Inflammatory macrophage treated with lipopolysaccharide for 4 hours (primary cell): ENCODE measurements at regions not wholly inside any gene's neighbourhood (a gene's known extent, or its start where the extent isn't known, plus 50 kb on each side); places are given as distances from the start of the nearest gene placed in this dataset.

ENCODE experiments used
- DNase-seq: peaks from one replicate; pipeline ENCODE4 v3.0.0-alpha.2; 2020

DNA sequence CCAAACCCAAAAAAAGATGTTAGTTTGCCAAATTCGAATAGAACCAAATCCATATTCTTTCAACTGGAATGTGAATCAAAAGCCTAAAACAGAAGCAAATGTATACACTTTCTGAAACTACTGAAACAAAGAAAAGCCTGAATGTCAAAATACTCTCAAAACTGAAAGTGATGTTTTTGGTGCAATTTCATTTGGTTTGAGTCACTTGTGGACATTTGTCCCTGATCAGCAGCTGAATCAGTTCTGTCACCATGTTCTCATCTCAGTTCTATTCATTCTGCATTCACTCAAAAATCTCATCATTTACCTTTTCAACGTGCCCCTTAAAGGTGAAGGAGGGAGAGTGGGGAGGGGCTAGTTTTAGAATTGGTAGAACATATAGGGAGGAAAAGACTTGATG lies 266.8 kb downstream of the ABHD5 start:
- peak; percentile 73 for DNase-seq

DNA sequence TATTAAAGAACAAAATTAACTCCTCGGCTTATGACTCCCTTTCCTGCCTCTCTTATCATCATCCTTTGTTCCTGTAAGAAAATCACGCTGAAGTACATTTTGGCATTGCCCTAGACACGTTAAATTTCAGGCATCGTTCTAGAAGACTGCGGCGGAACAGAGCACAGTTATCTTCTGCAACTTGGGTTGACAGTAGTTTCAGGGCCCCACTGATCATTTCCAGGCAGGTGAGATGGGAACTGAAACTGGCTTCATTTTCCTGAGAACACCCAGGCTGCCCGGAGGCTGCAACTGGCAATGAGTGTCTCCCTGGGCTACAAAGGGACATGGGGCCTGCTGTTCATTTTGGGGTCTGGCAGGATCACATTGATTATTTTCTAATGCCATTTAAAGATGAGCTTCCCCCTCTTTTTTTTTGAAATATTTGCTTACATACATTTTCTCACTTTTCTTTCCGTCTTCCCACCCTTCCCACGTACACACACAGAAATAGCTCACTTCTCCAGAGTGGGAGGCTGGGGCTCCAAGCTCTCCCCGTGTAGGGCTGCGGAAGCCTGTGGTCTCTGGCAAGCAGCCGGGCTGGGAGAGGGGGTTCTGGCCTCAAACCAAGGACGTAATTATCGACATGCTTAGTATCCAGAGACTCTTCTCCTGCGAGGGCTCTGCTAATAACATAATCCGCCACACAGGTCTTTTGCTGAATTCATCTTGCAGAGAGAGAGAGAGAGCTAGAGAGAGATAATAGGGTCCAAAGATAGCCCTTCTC lies 267.4 kb downstream of the ABHD5 start:
- DNase-seq, result no peak

DNA sequence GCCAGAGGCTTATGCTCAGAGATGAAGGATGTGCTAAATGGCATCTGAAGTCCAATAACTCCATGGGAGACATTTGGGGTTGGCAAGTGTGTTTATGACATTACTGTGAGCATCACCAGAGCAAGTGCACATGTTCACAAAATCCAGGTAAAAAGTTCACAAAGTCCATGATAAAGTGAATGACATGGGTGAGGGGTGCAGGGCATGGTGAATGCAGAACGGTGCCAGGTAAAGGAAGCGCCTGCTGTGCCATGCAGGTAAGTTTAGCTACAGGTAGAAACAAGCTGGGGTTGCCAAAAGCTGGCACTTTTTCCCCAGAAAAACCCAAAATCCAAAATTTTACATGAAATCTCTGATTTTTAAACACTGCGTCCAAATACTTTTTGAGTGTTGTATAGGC lies 268.2 kb downstream of the ABHD5 start:
- no peak for DNase-seq

DNA sequence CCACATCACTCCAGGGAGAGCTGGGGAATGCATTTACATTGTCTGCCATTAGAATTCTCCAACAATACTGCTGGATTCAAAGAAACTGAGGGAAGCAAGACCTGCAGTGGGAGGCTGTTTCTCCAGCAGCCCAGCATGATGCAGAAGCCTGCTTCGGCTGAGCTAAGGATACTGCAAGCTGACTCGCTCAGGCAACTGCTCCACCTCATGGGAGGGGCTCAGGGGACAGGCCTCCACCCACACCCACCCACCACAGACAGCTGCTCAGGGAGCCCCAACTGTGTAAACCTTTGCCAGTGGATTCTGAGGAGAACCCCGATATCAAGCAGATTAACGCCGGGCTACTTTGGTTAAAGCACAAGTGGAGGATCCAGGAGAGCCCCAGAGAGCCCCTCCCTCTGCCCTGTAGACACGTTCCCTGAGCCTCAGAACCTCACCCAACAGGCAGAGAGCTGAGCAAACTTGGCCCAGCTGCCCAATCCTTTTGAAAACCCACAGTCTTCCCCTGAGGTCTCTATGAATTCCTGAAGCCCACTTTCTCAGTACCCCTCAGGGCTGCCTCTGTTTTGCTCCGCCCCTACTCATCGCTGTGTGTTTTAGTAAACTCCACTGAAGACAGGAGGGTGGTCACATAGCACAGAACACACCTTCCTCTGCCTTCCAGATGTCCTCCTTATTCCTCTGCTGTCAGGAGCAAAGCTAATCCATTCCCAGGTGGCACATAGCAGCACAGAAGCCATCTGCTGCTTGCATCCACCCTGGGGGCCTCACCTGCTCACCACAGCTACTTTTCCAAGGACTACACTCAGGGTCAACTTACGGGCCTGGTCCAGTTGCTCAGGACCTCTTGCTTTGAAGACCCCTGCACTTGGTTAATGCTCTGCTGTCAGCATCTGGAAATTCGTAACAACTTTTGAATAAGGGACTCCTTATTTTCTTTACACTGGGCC lies 269.0 kb downstream of the ABHD5 start:
- DNase-seq, result no peak

DNA sequence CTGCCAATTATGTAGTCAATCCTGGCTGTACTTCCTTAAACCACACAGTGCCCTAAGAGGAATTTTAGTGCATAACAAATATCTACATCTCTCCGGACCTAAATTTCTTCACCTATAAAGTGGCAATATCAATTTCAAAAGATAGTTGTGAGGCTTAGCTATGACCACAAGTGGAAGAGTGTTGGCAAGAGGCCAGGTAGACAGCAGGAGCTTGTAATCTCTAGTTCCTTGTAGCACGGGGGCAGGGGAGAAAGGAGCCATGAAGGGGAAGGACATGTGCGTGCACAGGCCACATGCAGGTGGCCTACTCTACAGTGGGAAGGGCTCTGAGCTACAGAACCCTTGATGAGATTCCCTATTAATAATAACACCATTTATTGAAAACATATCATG lies 269.7 kb downstream of the ABHD5 start:
- no peak for DNase-seq

DNA sequence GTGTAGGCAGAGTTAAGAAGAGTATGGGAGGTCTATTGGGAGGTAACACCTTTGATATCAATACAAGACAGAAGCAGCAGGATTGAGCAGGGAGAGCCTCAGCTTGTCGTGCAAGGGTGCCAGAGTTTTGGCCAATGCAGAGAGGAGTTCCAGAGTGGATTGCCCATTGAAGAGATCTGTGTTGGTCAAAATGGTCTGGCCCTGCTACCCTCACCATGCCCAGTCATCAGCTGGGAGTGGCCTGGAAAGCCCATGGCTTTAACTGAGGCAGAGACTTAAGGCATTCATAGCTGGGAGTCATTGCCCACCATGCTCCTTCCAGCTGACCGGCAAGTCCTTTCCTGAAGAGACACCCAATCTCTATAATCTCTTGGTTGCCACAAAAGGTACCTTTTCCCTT lies 271.3 kb downstream of the ABHD5 start:
- DNase-seq, result no peak

DNA sequence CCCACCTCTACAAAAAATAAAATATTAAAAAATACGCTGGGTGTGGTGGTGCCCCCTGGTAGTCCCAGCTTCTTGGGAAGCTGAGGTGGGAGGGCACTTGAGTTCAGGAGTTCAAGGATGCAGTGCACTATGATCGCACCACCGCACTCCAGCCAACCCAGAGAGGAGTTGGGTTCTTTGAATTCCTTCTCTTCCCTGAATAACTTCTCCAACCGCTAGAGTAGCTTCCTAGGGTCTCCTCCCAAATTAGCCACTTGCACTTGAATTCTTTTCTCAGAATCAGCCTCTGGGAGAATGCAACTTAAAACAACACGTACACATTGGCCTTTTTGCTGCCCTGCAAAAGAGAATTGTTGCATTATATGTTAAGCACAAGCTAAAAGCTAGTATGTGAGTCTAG lies 272.5 kb downstream of the ABHD5 start:
- no peak for DNase-seq

DNA sequence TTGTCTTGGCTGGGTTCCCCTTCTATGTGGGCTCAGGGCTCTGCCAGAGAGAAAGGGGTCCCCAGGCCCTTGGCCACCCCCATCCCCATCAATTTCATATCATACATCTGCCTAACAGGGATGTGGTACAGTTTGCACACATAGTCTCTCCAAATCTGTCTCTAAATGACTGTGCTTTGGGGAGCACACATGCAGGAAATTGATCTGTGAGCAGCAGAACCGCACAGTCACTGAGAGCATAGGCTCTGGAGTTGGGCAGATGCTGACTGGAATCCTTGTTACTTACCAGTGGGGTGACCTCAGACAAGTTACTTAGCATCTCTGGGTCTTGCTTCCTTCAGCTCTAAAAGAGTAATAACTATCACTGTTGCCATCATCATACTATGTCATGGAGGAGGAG lies 273.9 kb downstream of the ABHD5 start:
- DNase-seq, result no peak

DNA sequence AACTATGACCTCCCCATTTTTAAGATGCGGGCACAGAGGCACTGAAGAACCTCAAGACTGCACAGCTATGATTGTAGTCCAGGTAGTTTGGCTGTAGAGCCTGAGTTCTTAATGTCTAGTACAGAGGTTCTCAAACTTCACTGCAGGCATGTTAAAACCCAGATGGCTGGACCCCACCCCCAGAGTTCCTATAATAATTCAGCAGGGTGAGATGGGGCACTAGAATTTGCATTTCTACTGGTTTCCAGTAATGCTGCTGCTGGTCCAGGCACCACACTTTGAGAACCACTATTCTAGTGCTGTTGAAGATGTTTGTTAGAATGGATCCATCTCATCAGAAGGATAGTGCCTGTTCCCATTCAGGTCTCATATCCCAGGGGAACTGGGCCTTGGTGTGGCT lies 274.9 kb downstream of the ABHD5 start:
- no peak for DNase-seq

DNA sequence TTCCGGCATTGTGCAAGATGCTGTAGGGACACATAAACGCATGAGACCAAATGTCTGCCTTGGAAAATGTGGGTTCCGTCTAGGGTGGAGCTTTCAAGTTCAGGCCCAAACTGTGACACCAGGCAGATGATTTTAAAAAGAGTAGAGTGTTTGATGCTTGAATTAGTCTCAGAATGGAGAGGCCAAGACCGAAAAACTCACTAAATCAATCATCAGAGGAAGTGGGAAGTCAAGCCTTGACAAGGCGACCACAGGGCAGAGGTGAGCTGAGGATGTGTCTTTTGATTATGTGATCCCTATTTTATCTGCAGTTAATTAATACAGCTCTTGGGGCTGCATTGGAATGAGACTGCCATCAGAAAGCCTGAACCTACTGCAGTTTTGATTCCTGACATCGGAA lies 275.4 kb downstream of the ABHD5 start:
- no peak for DNase-seq

DNA sequence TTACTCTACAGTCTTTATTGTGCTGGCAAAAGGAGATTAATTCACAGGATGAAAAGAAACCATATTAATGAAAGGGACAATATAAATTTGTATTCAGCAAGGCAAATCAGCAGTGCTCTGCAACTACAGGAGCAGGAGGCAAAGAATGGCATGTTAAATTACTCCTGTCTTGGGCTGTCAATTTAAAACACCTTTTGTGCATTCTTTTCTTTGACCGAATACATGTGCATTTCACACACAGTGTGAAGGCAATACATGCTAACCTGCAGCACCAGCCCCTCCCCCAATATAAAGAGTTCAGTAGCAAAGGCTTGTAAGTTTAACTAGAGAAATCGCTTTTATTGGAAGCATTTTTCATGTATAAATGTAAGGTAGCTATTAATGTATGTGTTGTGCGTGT lies 275.2 kb upstream of the TOPAZ1 start:
- no peak for DNase-seq

DNA sequence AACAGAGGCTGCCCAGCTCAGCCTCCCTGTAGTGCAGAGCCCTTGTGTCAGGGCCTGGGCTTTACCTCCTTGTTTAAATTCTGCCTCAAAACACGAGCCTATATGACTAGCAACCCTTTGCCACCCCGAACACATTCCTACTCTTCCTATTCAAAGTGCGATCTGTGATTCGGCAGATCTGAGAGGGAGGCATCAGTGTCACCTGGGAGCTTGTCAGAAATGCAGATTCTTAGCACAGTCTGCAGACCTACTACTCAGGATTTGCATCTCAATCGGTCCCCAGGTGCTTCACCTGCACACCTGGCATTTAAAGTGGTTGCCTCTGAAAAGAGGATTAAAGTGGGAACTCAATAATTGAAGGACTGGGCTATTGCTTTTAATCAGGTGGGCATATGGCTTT lies 273.2 kb upstream of the TOPAZ1 start:
- no peak for DNase-seq

DNA sequence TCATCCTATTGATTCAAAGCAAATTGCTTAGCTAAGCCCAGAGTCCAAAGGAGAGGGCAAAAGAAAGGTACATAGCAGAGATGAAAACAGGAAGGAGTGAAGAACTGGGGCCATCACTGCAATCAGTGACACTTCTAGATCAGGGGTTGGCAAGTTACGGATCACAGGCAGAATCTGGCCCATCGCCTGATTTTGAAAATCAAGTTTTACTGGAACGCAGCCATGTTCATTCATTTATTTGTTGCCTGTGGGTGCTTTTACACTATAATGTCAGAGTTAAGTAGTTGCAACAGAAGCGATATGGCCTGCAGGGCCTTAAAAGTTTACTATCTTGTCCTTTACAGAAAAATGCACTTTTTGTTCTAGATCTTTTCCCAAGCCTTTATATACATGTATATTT lies 271.7 kb upstream of the TOPAZ1 start:
- DNase-seq, result no peak

DNA sequence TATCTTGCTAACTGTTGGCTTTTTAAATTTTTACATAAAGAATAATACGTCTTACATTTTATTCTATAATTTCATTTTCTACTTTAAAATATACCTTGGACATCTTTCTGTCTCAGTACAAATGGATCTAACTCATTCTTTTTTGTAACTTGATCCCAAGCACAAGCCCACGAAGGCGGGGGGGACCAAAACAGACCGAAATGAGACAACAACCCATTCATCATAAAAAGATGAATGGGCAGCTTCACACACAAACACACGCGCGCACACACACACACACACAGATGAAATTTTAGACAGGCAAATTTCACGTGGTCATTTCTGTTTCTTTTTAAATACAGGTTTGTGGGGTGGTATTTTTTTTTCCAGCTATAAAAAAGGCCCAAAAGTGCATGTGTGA lies 271.3 kb upstream of the TOPAZ1 start:
- DNase-seq, result no peak

DNA sequence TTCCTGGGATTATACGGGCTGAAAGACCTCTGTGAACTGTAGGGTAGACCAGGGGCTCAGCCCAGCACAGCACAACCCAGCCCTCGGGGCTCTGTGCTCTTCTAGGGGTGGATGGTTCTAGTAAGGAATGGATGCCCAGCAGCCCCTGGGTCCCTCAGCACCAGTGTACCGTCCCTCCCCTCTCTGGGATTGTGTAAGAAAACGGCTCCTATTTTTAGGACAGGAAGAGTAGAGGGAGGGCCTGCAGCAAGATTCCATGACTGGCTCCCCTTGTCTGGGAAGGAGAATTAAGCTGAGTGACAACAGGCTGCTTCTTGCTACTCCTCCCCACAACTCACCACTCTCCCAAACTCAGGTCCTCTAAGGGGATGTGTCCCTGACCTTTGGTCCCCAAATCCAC lies 270.8 kb upstream of the TOPAZ1 start:
- no peak for DNase-seq

DNA sequence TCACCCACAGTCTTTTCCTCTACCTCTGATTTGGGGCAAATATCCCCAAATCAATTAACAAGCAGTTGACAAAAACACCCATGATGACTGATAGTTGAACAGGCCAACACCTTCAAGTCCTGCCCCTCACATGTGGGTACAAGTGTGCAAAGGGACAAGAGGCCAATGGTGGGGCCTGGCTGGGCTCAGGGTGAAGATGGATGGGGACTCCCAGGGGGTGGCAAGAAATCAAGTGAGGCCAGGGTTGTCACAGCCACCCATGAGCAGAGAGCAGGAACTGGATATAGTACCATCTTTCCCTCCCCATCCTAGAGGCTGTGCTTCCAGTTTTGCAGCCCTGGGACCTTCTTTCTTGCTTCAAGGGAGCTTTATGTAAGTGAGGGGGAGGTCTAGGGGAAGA lies 270.2 kb upstream of the TOPAZ1 start:
- DNase-seq, result no peak

DNA sequence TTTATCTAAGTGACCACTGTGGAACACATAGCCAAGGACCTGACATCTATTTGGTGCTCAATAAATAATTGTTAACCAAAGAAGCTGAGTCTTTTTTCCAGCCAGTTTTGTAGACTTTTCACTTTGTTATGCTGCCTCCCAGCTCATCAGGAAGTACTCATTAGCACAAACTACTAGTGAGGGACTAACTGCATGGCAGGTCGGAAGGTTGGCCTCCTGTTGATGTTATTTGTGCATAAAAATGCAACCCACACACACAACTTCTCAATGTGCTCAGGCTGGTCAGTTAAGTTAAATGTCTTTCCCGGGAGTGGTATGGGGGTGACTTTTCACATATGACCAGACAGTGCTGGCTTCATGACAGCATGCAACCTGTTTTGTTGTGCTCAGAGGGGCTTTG lies 263.0 kb upstream of the TOPAZ1 start:
- no peak for DNase-seq

DNA sequence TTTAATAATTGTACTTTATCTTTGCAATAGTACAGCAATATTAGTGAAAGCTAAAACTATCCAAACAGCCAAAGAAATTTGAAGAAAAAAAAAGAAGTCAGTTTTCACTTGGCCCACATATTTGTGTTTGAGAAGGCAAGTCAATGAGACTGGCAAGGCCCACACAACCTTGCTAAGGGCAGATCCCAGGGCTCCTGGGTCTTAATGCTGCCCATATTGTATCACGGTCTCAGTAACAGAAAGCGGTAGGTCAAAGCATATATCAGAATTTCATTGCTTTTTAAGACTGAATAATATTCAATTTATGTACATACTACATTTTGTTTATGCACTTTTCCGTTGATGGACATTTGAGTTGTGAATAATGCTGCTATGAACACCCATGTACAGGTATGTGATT lies 262.0 kb upstream of the TOPAZ1 start:
- no peak for DNase-seq

DNA sequence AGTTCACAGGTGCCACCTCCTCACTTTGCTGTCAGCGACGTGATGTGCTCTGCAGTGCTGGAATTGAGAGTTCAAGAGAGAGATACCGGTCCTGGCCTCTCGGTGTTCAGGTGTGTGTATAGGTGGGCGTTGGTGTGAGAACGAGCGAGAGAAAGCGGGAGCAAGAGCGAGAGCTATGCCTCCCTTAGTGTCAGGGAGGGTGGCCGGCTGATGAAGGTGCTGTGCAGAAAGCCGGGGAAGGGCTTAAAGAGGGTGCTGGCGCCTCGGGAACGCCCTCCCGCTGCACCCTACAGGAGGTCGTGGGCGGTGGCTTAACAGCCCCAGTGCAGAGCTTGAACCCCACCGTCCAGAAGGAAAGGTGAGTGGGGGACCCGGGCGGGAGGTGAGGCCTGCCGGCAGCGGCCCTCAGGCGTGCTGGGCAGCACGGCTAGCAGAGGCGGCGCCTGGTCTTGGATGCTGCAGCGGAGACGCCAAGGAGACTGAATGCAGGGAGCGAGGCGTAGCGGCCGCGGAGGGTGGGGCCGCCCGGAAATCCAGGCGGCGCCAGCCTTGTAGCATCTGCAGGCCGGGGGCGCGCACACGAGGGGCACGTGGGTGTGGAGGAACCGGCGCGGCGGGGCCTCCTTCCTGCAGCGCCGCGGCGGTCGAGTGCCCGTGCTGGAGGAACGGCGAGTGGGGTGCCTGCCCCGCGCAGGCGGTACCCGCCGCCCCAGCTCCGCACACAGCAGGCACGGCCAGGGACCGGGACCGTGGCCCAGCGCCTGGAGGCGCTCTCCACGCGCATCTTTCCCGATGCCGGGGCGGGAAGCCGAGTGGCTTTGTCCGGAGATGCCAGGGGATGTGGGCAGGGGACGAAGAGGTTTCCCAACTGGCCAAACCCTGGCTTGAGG lies 246.8 kb upstream of the TOPAZ1 start:
- peak; percentile 18 for DNase-seq

DNA sequence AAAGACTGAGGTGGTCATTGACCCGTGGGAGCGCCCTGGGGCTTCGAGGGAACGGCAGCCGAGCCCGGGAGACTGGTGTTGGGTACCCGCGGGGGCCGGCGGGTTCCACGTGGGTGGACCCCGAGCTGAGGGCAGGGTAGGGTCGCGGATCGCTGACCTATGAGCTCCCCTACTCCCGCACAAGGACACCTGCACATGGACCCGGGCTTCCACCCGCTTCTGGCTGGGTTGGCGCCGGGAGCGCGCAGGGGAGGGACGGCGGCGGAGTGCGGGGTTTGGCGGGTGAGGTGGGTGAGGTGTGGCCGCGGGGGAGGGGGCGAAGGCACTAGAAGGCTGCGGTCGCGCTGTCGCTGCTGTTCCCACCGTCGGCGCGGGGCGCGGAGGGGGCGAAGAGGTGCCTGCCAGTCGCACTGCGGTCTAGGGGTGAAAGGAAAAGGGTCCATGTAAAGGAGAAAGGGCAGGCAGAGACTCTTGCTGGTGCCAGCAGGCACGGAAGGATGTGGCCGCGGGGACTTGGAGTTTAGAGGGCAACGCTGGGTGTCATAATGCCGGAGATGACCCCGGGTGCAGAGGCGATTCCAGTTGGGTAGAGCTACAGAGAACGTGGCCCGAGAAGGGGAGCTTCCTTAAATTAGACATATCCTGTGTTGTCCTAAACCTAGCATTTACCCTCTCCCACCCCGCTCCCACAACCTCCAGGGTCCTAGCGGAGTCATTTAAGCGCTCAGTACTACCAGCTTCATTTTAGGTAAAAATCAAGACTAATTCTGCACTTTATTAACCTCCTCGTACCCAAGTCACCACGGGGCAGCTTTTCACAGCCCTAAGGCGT lies 245.9 kb upstream of the TOPAZ1 start:
- no peak for DNase-seq

DNA sequence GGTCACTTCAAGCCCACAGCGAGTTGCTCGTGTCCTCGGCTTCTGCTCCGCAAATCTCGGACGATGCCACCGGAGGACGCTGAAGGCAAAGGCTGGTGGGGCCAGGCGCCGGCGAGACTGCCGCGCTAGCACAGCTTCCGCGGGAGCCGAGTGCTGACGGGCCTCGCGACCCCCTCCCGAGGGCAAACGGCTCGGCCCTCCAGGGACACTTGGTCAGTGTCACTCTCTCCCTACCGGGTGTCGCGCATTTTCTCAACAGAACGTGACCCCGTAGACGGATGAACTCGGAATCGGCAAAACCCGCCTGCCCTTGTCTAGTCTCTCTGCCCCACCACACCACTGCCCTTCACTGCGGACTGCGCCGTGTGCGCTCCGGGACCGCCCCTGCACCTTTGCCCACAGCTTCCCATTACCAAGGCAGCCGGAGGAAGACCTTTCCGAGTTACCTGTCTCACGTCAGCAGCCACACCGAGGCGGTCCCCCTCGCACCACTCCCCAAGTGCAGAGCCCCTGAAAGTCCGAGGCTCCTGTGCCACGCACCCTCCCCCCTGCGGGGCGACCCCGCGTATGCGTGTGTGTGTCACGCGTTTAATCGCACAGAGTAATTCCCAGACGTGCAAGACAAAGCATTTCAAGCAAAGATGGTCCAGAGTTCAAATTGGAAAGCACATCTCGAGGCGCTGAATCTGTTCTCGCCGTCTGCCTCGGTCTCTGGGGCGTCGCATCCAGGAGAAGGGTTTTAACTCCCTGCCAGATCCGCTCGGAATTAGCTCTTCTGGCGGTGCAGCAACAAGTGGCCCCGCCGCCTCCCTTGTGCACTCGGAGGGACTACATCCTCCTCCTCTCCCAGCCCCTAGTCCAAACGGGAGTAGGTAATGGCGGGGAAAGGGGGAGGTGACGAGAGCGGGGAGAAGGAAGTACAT lies 245.0 kb upstream of the TOPAZ1 start:
- peak; percentile 36 for DNase-seq
